GM19395 (cell line): ENCODE measurements at regions not wholly inside any gene's neighbourhood (a gene's known extent, or its start where the extent isn't known, plus 50 kb on each side); places are given as distances from the start of the nearest gene placed in this dataset.

Source experiments
- ATAC-seq: cut with Tn5 transposase; IDR thresholded peaks from one replicate; pipeline ENCODE4 v1.9.1; 2021; ENCODE audit warnings: mild to moderate bottlenecking, moderate library complexity; ENCODE audit not compliant: unreplicated experiment

DNA sequence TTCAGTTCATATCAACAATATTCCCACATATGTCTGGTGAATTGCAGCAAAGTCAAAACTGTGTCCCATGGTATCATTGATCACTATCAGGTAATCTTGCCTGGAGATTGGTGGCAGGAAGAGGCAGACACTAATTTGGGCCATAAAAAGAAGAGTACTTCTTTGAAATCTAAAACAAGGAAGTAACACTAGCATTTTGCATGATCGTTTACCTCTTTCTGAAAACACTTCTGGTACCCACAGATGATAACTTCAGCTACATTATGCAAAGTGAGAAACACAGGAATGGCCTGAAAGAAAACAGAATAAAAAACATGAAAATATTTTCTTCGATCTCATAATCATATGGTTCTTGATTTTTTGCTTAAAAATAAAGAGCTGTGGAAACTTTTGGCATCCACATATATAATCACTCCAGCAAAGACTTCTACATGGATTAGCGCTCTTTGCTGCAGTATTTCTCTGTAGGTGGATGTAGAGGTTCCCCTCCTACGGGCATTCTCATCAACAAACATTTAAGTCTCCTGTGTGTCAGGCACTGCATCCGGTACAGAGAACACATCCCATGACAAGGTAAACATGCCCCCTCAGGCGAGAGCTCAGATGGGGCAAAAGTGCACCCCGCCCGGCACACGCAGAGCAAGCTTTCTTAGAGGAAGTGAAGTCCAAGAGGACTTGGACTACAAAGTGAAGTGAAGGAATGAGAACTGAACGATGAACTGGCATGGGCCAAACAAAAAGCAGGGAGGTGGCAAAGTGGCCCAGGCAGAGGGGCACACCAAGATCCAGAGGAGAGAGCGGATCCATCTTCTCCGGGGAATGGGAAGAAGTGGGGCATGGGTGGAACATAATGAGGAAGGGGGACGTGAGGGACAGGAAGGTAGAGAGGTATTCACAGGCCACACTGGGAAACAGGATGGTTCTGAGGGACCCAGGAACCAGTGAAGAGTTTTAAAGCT is 68.0 kb upstream of the RIOK3 start:
- no peak for ATAC-seq

DNA sequence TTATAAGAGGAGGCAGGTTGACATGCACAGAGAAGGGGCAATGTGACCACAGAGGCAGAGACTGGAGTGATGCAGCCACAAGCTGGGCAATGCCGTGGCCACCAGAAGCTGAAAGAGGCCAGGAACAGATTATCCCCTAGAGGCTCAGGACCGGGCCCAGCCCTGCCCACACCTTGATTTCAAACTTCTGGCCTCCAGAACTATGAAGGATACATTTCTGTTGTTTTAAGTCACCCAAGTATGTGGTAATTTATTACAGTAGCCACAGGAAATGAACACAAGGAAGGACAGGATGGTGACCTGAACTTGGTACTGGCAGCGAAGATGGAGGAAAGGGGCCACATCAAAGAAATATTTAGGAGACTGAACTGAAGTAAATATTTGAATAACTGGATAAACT is 66.8 kb upstream of the RIOK3 start:
- ATAC-seq, result no peak

DNA sequence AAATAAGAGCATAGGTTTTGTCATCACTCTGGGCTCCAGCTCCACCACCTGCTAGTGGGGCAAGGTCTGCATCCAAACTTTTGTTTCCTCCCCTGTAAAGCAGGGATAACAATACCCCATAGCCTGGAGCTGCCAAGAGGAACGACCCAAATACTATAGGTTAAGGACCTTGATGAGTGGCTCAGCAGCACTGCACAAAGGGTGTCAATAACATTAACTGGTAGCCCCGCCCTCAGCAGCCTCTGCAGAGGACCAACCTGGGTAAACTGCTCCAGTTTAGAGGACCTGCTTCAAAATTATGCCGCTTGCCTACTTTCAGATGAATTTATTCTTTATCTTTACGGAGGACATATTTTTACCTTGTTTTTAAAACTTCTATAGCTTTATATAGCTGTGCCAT is 65.8 kb upstream of the RIOK3 start:
- ATAC-seq, result no peak

DNA sequence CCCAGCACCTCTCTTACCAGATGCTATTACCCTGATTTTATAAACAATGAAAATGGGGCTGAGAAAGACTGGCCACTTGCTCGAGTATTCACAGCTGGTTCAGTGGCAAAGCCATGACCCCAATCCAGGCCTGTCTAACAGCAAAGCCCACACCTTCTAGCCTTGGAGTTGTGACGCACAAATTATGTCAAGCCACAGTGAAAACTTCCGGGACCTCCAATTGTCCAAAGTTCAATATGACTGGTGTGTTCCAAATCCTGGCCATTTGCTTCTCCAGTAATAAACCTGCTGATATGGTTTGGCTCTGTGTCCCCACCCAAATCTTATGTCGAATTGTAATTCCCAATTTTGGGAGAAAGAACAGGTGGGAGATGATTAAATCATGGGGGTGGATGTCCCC is 64.7 kb upstream of the RIOK3 start:
- ATAC-seq, result no peak

DNA sequence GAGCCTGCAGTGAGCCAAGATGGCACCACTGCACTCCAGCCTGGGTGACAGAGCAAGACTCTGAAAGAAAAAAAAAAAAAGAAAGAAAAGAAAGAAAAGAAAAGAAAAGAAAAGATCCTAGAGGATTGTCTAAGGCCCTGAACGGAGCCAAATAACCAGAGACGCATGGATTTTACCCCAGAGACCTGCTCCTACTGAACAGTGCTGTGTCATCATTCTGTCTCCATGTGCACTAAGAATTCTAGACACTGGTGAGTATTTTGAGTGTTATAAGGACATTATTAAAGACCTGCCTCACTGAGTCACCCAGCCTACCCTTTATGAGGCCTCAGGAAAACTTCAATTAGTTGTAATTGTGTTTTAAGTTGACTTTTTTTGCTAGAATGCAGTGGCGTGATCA is 61.9 kb upstream of the RIOK3 start:
- no peak for ATAC-seq

DNA sequence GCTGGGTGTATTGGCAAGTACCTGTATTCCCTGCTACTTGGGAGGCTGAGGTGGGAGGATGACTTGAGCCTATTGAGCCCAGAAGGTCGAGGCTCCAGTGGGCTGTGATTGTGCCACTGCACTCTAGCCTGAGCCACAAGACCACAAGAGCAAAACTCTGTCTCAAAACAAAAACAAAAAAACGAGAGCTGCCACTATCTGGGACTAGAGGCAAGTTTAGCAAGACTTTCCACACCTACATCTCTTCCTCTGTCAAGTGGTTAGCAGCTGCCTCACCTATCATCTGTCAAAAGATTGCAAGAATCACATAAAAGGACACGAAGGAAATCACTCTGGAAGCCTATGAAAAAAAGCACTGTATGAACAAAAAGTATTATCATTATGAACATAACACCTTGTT is 55.2 kb upstream of the RIOK3 start:
- no peak for ATAC-seq

DNA sequence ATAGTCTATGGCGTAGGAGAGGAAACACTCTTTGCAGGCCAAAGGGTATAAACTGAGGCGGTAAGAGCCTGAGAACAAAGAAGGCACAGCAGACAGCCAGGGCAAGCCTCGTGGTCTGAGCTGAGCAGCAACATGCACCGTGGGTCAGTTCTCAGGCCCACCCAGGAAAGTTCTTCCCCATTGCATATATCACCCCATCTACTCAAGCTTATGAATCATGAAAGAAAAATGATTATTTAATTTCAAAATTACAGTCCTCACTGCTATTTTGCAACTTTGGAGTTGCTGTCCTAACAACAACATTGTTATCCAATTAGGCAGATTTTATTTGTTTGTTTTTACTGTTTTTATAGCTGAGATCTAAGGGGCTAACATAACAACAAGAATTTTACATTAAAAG is 54.7 kb upstream of the RIOK3 start:
- no peak for ATAC-seq

DNA sequence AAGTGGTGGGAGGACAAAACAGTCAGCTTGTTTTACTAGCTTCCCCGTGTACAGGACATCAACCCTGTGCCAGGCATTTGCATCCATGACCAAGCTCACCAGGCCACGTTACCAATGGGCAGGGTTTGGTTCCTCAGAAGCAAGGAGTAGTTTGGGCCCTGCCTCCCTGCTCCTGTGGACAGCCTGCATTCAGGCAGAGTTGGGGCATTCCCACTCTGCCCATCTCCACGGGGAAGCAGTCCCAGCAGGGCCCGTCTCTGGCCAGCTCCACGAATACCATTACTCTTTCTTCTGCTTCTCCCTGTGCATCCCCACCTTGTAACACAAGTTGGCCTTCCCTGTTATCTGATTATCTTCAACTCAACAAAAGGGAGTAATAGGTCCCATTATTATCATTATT is 54.0 kb upstream of the RIOK3 start:
- no peak for ATAC-seq

DNA sequence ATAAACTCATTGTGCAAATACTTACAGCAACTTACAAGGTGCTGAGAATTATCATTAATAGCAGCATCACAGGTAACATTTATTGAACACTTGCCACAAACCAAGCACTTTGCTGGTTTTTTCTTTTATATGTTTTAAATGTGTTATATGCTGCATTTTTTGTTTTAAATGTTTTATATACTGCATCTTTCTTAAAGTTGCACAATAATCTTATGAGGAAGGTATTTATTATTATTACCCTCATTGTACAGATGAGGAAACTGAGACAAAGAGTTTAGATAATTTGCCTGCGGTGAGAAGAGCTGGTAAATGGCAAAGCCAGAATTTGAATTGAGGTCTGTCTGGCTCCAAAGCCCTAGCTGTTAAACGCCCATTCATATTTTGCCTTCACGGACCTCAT is 52.2 kb upstream of the RIOK3 start:
- no peak for ATAC-seq

DNA sequence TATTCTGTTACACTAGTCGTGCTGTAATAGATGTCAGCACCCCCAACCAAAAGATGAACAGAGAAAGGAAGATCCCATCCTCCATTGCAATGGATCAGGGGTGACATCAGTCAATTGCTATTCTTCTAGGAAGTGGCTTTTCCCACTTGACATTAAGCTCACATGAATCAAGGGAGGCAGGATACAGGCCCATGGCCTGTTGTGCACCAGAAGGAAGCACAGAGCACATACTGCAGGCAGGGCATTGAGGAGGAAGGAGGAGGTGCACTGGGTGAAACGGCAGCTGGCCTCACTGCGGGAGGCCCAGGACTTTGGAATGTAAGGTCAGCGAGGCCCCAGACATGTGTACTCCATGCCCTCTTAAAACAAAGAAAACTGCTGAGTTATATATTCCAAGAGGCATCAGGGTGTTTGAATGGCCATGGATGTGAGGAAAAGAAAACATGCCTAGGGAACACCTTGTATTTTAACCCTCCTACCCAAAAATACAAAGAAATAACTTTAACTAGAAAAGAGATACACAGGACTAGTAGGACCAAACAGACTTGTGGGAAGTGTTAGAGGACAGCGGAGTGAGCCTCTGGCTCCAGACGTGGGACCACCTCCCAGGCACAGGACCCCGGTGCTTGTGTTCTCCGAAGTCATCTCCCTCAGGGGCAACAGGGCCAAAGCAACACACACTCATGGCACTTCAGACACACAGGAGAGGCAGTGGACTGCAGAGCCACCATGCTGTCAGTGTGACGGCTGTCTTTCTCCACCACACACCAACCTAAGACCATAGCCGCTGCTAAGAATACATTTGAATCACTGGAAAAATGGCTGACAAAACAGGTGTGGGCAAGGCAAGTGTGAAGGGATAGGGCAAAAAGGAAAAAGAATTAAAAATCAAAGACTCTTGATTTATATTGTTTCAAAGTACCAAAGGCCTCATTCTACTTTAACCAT is 51.4 kb upstream of the RIOK3 start:
- ATAC-seq, result no peak
